T1000 (cell line): ENCODE measurements at regions not wholly inside any gene's neighbourhood (a gene's known extent, or its start where the extent isn't known, plus 50 kb on each side); places are given as distances from the start of the nearest gene placed in this dataset.

Source experiments
- DNase-seq: peaks from one replicate; lab custom pipeline; 2025; ENCODE audit warnings: mixed read lengths; lab: John Stamatoyannopoulos, UW

DNA sequence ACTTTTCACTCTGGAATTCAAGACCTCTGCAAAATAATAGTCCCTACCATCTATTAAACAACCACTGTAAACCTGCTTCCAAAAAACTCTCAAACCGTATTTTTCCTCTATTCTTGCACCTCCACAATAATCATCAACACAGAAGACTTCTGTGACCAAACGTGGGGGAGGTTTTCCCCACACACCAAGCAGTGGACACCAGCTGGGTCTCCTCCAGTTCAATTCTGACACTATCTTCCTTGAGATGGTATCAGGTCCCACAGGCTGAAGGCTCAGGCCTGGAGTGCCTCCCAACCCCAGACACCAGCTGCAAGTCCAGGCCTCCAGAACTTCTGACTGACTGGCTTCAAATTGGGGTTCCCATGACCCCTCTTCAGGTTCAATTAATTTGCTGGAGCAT, 89.6 kb upstream of the RAP2B start:
- no peak for DNase-seq

DNA sequence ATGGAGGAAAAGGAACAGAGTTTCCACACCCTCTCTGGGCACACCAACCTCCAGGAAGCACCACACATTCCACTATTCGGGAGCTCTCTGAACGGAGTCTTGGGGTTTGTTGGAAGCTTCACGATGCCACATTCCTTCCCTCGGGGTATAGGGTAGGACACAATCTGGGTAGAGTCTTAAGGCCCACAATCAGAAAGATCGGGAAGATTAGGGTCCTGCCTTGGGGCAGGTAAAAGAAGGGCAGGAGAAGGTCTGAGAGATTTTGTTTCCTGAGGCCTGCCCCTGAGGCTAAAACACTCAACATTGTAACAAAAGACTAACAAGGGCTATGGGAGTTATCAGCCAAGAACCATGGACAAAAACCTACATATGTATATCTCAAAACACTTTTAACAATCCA, 89.2 kb upstream of the RAP2B start:
- no peak for DNase-seq

GRCh38 chr3:153073636-153074035, 88.4 kb upstream of the RAP2B start:
- DNase-seq, result no peak

DNA sequence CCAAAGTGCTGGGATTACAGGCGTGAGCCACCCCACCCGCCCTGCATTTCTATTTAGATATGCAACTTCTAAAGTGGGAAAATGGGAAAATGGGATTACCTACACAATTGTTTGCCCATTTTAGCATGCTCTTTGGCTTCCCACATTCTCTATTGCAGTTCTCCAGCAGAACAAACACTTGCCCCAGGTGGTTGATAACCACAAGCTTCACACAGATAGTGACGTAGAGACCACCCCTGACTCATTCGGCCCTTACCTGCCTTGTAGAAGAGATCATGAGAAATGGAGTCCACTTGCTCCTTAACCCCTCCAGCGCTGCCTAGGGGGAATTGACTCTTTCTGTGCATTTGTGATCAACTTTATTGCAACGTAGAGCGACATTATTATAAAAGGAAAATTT, 83.2 kb upstream of the RAP2B start:
- no peak for DNase-seq

DNA sequence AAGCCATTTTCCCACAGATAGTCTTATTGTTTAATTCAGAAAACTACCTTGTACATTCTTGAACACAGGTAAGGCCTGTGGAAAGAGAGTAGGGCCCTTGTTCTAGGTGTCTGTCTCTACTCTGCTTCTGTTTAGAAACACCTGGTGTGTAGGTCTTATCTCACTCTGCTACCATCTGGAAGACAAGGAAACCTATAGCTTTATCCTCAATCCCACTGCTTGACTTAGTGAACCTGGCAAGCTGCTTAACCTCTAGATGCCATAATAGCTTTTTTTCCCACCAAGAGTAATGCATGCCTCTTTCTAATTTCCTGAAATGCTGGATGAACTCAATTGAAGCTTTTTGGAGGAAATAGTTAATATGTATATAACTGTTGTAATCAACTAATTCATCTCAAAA, 82.6 kb upstream of the RAP2B start:
- no peak for DNase-seq

DNA sequence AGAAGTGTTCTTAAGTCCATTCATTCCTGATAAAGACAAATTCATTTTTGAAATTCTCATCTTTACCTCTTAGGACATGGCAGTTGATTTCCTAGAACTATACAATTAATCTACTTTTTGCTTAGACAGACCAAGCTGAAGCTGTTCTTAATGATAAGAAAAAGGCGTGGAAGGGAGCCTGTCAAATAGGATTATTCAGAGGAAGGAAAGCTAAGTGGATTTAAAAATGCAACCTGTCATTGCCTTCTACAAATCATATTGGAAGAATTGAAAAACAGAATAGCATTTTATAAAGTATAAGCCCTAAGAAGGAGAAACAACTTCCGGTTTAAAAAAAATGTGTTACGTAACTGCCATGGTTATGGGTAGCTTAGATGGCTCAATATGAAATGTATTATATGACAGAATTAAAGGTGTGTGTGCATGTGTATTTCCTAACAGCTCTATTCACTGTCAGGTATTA, 81.2 kb upstream of the RAP2B start:
- DNase-seq, result no peak

DNA sequence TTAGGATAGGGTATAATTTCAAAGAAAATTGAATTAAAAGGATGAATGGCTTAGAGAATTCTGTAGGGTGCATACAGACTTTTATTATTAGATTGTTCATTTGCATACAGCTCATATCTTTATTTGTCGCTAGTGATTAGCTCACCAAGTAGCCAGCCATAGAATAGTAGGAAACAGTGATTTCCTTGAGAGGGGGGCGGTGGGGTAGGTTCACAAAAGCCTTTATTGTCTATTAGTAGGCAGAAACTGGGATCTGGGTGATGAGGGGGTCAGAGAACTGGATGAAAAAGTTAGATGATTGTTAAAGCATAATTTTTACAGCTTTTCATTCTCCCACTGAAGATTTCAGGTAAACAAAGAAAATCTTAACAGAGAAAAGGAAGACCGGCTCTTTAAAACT, 77.6 kb upstream of the RAP2B start:
- no peak for DNase-seq

DNA sequence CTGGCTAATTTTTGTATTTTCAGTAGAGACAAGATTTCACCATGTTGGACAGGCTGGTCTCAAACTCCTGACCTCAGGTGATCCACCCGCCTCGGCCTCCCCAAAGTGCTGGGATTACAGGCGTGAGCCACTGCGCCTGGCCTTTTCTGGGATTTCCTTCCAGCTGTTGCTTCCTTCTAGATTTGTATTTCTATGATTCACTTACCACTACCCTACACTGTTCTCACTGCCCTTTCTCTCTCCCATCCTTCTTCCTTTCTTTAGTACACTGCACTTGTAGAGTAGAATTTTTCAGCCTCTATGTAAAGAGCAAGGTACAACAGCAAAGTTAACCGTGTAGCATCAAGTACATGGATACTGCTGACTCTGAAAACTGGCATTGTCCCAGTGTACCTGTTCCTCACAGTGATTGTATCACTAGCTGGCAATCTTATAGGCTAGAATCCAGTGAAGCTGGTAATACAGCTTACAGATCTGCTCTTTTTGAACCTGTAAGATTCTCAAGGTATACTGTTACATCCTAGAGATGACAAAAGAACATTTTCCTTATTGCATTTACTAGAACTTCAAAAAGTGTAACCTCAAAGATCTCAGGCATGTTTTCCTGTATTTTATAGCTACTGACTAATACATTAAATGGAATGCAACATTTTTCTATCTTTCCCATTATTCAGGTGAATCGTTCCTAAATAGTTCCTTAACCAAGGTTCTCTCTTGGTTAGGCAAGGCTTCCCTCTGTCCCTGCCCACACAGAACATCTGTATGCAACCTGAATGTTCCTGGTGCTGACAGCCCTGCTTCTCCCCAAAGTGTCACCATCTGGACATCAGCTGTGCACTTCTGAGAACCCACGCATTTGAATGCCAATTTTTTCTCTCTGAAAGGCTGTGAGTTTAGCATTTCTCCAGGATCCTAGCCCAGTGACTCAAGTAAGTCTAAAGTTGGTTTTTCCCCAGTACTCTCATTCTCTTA, 74.1 kb upstream of the RAP2B start:
- no peak for DNase-seq

GRCh38 chr3:153089620-153090019, 72.4 kb upstream of the RAP2B start:
- no peak for DNase-seq

DNA sequence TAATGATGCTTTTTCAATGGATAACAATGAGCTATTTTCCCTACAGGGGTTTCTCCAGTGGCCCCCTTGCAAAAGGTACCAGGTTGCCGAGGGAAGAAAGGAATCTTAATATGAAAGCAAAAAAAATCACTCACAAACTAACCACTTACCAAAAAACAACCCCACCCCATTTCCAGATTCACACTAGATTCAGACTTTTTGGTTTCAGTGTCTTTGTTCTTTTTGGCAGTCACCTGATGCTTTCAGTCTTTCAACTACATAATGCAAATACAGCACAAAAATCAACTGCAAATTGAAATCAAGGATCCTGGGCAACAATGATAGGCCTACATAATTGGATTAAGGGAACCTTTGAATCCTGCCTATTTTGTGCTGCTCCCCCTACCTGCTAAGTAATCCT, 71.1 kb upstream of the RAP2B start:
- DNase-seq, result no peak

DNA sequence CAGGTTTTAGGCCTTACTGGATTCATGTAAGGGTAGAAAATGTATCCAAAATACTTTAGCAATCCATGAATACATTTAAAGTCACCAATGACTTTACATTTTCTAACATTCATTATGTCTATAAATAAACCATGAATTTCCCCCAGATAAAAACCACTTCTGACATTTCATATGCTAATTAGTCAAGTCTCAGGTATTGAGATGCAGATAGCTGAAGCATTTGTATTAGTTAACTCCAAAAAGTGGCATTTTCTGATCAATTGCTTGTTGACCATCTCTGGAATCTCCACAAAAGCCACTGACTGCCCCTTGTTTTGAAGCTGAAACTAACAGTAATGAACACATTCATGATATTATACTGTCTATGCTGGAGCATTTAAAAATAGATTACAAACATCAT, 68.4 kb upstream of the RAP2B start:
- DNase-seq, result no peak

- no peak for DNase-seq
These were observed 67.6 kb upstream of the RAP2B start for GRCh38 chr3:153094386-153094785.

DNA sequence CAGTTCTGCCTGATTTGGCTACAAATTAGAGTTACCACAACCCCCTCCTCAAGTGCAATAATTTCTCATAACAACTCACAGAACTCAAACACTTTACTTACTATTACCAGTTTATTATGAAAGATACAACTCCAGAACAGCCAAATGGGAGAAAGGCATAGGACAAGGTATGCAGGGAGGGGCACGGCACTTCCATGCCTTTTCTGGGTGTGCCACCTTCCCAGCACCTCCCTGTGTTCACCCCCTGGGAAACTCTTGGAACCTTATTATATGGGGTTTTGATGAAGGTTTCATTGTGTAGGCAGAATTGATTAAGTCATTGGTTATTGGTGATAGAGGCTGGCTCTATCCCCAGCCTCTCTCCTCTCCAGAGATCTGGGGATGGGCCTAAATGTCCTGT, 66.6 kb upstream of the RAP2B start:
- DNase-seq, result no peak

GRCh38 chr3:153096731-153097131, 65.3 kb upstream of the RAP2B start:
- no peak for DNase-seq

DNA sequence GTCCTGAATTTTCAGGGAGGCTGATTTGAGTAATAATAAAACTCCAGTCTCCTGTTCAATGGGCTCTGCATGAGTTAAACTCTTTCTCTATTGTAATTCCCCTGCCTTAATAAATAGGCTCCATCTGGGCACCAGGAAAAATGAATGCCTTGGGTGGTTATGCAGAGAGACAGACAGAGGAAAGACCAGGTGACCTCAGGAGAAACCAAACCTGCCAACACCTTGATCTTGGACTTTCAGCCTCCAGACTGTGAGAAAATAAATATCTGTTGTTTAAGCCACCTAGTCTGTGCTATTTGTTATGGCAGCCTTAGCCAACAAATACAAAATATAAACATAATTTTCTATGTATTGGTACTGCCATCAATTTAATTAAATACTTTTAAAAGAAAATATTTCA, 64.8 kb upstream of the RAP2B start:
- no peak for DNase-seq

- DNase-seq, result no peak
These were observed 62.9 kb upstream of the RAP2B start for GRCh38 chr3:153099131-153099530.

GRCh38 chr3:153103406-153103945, 58.5 kb upstream of the RAP2B start:
- no peak for DNase-seq

DNA sequence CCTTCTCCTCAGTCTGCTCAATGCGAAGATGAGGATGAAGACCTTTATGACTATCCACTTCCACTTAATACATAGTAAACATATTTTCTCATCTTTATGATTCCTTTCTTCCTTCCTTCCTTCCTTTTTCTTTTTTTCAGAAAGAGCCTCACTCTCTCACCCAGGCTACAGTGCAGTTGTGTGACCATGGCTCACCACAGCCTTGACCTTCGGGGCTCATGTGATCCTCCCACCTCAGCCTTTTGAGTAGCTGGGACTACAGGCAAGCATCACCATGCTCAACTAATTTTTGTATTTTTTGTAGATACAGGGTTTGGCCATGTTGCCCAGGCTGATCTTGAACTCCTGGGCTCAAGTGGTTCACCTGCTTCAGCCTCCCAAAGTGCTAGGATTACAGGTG, 52.0 kb upstream of the RAP2B start:
- DNase-seq, result no peak

DNA sequence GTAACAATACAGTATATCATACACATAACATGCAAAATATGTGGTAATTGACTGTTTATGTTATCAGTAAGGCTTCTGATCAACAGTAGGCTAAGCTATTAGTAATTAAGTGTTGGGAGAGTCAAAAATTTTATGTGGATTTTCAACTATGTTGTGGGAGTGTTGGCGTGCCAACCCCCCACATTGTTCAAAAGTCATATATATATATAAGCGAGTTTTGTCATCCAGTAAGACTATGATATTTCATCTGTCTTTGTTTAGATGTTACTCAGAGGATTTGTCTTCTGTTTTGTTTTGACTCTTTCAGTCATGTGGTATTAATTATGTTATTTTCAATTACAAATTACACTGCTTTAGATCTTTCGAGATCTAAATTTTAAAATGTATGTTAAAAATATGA, 51.0 kb upstream of the RAP2B start:
- no peak for DNase-seq
